HG03039 (cell line): ENCODE measurements at regions not wholly inside any gene's neighbourhood (a gene's known extent, or its start where the extent isn't known, plus 50 kb on each side); places are given as distances from the start of the nearest gene placed in this dataset.
"Not testable (repeated sequence)": the region's sequence is repeated elsewhere in the genome, so short reads cannot be mapped to it uniquely, and the experiment has no call there.

Source experiments
- ATAC-seq: cut with Tn5 transposase; IDR thresholded peaks from one replicate; pipeline ENCODE4 v1.9.1; 2021; ENCODE audit warnings: mild to moderate bottlenecking, moderate library complexity; ENCODE audit not compliant: unreplicated experiment

DNA sequence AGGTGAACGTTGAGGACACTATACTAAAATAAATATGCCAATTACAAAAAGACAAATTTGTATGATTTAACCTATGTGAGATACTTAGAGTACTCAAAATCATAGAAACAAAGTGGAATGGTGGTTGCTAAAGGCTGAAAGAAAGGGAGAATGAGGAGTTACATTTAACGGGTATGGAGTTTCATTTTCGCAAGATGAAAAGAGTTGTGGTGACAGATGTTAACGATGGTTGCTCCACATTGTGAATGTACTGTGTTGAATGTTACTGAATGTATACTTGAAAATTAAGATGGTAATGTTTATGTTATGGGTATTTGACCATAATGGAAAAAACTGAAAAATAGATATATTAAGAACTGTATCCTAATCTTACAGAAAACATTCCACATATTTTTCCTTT, 51.3 kb upstream of the MOCS2 start:
- ATAC-seq, result no peak

DNA sequence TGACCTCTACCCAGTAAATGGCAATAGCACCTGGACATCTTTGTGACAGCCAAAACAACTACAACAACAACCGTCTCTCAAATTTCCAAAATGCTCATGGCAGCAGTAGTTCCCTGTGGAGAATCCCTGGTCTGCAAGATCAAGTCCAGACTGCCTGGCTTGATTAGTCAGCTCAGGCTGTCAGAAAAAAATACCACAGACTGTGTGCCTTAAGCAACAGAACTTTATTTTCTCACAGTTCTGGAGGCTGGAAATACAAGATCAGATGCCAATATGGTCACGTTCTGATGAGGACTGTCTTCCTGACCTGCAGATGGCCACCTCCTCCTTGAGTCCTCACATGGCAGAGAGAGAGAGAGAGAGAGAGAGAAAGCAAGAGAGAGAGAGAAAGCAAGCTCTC, 52.3 kb upstream of the MOCS2 start:
- no peak for ATAC-seq

DNA sequence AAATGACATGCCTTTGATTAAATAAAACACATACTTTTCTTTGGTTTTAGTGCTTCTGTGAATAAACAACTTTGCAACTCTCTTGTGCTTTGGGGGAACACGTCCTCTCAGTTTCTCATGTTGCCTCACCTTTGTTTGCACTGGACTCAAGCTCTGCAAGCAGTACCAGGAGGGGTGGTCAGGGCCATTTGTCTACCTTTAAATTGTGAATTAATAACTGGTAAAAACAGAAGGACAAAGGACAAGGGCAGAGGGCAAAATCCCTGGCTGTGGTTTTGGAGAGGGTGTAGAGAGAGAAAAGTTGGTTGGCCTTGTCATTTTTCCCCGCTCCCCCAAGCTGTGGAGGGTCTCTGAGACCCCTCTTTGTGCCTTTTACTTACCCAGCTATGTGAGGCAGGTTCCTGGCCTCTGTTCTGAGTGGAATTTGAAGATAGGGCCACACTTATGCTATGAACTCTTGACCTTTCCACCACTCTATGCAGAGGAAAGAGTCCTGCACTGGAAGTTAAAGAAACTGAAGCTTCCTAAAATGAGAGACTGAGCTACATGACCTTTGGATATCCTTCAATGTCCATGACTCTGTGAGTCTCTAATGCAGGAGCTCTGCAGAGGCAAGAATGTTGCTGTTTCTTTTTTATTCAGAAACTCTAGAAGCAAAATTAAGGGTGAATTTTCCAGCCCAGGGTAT, 55.1 kb upstream of the MOCS2 start:
- no peak for ATAC-seq

DNA sequence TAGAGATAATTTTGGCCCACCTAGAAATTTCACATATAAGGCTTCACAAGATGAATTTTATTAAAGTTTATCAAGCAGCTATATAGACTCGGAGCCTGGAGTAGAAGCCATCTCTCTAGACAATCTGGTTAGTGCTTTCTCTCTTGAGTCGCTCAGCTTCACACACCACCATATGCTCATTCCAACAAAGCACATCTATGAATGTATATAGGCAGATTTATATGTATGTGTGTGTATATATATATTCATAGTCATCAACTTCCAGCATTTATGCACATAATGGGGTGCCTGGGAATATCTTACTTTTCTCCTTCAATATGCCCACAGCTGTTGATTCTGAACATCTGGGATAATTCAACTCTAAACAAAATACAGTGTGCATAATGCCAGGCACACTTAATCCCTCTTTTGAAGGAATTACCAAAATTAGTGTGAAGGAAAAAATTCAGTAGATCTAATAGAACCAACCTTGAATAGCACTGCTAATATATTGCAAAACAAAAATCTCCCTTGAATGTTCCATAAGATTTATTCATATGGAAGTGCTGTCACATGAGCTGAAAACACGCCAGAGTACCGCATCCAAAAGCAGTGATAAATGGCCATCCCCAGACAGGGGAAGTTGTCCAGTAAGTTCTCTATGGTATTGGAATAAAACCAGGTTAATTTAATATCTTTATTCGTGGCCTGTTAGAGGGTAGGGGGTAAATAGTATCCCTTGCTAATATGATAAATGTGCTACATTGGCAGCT, 56.0 kb upstream of the MOCS2 start:
- ATAC-seq, result no peak

DNA sequence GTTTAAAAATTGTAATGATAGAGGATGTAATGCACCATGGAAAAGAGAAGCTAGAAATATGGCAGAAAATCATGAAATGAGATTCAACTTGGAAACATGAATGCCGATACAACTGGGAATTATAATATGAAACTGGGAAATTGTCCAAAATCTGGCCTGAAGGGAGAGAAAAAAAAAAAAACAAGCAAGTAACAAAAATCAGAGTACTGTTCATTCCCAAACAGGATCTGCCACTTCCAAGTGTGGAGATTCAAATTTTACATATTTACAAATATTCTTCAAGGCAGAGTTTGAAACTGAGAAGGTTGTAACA, 56.6 kb upstream of the MOCS2 start:
- no peak for ATAC-seq

DNA sequence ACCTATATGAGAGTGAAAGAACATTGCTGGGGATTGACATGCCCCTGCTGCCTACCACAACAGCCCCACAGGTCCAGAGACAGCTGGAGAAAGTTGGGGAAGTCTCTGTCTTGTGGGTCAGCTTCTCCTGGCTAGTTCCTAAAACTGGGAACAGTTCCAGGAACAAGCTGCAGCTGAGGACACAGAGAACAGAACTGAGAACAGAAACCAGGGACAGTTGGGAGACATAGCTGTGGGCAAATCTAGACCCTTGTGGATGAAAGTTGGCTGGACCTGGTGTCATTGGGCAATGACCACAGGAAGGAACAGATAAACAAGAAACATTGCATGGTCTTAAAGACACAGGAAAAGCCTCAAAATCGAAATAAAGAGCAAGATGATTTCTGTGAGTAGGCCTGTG, 58.3 kb upstream of the MOCS2 start:
- no peak for ATAC-seq

DNA sequence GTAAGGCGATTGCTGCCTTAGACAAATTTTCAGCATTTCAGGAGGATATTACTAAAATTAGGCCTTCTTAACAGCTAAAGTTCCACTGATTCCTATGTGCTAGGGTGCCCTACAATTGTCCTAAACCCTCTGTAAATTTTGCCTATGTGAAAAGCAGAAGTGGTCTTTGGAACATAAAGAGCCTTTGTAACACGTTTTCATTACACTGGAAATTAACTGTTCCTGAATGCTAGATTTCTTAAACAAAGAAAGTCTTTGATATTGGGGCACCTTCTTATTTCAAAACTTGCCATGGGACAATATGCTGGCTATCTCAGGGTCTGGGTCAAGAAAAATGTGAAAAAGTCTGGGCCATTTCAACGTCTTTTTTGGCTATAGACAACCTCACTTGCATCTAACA, 60.4 kb upstream of the MOCS2 start:
- ATAC-seq, result no peak

DNA sequence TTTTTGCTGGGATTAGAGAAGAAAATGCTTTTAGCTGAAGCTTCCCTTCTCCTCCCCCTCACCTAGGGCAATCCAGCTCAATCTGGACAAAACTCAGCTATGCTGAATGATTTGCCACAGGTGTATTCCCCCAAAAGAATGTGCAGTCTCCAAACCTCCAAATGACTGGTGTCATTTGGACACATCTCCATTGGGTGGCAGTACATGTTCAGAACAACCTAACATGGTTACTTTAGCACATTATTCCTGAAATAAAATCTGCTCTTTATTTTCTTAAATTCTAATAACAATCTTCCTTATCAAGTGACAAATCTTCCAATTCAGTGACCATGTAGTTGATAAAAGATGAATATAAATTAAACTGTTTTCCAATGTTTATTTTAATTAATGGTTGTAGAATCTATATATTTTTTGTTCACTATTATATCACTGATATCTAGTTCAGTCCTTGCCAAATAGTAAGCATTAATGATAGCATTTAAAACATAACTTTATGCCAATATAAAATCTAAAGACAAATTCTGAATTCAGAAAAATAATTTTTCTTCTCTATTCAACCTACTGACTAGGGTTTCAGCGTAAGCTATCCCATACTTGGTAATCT, 61.3 kb upstream of the MOCS2 start:
- ATAC-seq, result no peak

DNA sequence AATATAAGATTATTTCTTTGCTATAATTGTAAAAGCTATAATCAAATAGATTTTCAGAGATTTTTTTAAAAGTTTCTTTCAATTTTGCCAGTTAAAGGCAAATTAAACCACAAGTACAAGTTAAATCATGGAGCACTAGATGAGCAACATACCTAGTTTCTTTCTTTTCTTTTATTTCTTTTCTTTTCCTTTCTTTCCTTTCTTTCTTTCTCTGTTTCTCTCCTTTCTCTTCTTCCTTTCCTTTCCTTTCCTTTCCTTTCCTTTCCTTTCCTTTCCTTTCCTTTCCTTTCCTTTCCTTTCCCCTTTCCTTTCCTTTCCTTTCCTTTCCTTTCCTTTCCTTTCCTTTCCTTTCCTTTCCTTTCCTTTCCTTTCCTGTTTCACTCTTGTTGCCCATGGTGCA, 62.5 kb upstream of the MOCS2 start:
- ATAC-seq, result not testable (repeated sequence)

DNA sequence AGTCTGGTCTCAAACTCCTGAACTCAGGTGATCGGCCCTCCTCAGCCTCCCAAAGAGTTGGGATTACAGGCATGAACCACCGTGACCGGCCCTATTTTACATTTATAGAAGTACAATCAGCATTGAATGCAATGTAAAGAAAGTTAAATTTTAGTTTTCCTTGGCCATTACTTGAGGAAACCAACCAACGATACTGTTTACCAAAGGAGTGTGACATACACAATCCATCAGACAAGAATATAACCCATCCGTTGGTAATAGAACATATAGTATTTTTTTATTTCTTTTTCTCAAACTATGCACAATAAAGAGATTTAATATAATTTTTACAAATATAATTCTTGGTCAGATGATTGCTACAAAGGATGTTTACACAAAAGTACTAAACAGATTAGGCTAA, 63.1 kb upstream of the MOCS2 start:
- no peak for ATAC-seq

DNA sequence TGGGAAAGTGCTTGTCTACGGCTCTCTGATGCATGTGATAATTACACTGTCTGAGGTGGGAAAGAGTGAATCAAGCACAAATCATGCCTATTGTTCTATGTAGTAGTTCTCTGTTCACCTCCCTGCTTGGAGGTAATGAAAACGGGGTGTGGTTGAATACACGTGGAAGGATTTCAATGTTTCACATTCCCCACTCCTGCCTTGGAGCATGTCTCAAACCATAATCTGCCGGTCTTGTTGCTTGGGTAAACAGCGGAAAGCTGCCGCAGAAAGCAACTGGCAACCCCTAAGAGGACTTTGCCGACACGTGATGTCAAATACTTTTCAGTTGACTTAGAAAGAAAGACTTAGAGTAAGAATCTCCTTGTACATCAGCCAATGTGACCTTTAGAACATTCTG, 63.5 kb upstream of the MOCS2 start:
- ATAC-seq, result no peak

DNA sequence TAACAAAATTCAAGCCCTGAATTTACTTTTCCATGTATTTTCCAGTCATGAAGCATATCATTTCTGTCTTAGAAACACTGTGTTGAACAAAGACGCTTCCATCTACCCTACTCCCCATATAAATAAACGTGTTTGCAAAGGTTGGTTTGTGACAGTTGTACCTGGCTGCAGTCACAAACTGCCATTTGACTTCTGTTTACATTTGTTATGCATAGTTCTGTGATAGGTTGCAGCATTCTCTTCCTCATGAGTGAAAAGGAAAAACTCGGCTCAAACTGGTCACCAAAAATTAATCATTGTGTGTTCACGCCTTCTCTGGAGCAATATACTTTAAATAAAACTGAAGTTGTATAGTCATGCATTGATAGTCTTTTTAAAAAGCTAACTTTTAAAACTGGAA, 69.3 kb upstream of the MOCS2 start:
- no peak for ATAC-seq

DNA sequence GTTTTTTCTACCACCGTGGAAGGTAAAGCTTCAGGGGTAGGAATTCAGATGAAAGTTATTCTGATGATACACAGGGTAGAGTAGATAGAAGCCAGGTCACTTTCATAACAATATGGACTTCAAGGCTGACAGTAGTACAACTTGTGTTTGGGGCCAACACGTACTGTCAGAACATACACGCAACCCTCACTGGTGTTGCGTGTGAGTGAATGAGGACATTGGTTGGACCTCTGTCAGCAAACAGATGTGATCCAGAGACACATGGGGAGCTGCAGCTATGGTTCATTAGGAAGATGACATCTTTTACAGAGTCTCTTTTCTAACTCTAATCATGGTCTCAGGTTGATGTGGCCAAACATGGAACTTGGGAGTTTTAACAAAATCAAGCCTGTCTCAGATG, 70.1 kb upstream of the MOCS2 start:
- no peak for ATAC-seq

DNA sequence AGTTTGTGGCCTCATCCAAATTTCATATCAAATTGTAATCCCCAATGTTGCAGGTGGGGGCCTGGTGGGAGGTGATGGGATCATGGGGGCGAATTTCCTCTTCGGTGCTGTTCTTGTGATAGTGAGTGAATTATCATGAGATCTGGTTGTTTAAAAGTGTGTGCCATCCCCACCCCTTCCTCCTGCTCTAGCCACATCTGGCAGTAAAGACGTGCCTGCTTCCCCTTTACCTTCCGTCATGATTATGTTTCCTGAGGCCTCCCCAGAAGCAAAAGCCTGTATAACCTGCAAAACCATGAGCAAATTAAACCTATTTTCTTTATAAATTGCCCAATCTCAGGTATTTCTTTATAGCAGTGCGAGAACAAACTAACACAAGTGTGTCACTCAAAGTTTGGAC, 71.0 kb upstream of the MOCS2 start:
- no peak for ATAC-seq

DNA sequence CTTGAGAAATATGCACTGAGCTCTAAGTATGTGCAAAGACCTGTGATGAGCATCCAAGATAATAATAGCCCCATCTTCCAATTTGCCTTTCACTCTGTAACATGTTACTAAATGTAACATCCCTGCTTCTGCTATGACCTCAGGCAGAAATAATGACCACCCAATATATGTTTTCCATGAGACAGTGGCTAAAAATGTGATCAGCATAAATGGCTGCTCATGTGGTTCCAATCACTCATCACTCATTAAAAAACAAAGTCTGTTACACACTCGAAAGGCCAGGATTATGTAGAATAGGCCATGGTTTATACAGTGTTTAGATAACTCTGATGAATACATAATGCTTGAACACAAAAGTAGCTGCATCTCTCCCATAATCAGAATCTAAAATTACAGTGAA, 71.4 kb upstream of the MOCS2 start:
- no peak for ATAC-seq

DNA sequence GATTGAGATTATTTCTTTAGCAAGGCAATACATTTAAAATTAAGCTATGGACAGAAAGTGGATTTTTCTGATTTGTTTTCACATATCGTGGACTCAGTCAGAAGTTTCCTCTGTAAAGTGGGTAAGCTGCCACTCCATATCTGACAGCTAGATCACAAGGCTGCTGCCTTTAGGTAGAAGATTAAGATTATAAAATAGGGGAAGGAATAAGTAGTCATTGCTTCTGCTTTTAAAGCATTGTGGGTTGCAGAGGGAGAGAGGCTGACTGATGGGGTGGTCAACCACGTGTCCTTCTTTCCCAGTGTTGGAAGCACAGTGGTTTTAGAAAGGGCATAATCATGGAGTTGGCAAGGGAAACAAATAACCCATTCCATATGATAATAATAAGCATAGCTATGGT, 74.3 kb upstream of the MOCS2 start:
- ATAC-seq, result no peak

DNA sequence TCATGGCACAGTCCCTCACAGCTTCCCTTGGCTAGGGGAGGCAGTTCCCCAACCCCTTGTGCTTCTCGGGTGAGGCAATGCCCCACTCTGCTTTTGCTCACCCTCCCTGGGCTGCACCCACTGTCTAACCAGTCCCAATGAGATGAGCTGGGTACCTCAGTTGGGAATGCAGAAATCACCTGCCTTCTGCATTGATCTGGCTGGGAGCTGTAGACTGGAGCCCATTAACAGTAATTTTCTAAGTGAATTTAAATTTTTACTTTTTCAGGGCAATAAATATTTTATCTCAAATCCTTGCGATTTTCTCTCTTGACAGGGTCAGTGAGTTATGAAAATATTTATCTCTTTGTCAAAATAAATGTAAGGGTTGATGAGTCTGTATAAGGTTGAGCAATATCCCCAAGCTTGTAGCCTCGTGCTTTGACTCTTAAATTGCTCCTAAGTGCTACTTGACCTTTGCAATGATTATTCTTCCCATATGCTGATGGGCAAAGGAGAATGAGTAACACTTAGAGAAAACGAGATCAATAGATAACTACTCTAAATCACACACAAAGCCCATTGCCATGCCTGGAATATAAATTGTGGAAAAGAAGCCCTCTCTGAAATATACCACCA, 82.1 kb upstream of the MOCS2 start:
- ATAC-seq, result no peak

DNA sequence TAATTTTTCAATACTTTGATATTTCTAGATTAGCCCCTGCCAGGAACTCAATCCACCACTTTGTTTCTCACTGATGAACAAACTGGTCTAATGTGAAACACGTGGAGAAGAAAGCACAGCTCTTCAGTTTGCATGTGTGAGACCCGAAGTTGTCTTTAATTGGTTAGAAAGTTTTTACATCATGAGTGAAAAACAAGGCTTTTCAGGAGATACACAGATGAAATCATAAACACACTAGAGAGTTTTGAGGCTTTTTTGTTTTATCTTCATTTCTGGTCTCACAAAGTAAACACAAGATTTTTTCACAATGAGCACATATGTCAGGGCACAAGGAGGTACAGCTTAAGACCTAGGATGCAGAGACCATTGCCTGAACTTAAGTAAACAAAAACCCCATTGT, 84.5 kb upstream of the MOCS2 start:
- no peak for ATAC-seq

DNA sequence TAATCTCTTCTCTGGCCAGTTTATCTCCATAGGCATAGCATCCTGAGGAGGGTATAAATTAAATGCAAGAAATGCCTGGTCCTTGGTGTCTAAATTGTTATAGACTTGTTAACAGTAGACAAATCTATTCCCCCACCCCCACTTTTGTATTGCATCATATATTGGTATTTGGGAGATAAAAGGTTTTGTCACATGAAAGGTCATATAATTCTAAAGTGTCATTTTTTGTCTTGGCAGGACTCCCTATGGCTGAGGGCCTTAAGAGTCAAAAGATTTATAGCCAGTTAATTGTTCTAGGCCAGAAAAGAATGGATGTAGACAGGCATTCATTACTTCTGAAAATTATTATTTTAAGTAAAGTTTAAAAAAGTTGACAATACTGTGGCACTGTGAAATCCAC, 90.3 kb upstream of the MOCS2 start:
- ATAC-seq, result no peak

DNA sequence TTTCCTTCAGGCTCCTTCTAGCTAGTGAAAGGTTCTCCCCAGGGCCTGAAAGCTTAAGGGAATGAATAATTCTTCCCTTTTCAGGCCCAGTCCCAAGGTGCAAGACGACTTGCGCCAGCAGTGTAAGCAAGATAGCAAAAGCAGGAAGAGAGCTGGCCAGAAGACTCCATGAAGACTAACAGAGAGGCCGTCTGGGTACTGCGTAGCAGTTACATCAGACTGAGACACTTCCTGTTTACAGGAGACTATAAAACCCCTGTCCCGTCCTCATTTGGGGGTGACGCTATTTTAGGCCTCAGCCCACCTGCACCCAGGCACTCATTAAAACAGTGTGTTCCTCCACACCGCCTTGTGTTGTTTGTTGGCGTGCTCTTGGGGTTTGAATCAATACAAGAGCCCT, 90.7 kb upstream of the MOCS2 start:
- ATAC-seq, result no peak

DNA sequence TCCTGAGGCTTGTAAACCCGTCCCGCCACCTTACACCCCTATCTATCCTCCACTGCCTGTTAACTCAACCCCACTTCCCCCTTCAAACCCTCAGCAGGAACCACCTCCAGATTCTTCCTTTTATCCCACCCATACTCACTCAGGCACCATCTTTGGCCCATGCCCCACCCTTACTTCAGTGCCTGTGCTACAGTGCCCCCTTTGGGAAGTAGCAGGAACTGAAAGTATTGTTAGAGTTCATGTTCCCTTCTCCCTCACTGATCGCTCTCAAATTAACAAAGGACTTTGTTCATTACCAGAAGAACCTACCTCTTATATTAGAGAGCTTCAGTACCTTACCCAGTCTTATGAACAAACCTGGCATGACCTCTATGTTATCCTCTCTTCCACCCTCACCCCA, 92.2 kb upstream of the MOCS2 start:
- ATAC-seq, result no peak

DNA sequence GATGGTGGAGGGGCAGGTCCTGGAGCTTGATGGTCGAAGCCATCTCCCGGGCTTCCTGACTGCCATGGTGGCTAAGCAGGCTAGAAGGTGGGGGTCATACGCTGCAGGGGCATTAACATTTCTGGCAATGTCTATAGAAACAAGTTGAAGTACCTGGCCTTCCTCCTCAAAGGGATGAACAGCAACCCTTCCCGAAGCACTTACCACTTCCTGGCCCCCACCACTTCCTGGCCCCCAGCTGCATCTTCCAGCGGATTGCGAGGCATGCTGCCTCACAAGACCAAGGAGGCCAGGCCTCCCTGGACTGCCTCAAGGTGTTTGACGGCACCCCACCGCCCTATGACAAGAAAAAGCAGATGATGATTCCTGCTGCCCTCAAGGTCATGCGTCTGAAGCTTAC, 97.0 kb upstream of the MOCS2 start:
- ATAC-seq, result no peak
